ENCODE measurements at regions not wholly inside any gene's neighbourhood (a gene's known extent, or its start where the extent isn't known, plus 50 kb on each side); places are given as distances from the start of the nearest gene placed in this dataset.

GRCh38 chr20:40962733-40963504, 65.7 kb upstream of the TOP1 start (continued):
- TF ChIP-seq ATF6 (CRISPR knock-in tag; conservative IDR thresholded peaks at IDR 0.05) (0 out of 2 replicates have a peak, but pooled peaks have one; percentile 37), PITX1 (CRISPR knock-in tag; IDR thresholded peaks at IDR 0.05) (peak; percentile 78), HBP1 (CRISPR knock-in tag; IDR thresholded peaks at IDR 0.05; ENCODE audit: low read depth) (no peak), SRSF1 (optimal IDR thresholded peaks at IDR 0.05; ENCODE audit: low read depth, low read length) (peak; percentile 76), MAFF (IDR thresholded peaks at IDR 0.05; ENCODE audit: low read depth, low read length) (no peak), SOX6 (IDR thresholded peaks at IDR 0.05) (no peak), SOX6 (CRISPR knock-in tag; IDR thresholded peaks at IDR 0.05) (no peak; the same call in 1 of the 2 replicates), ELF1 (CRISPR knock-in tag; IDR thresholded peaks at IDR 0.05) (peak; percentile 34), CSRNP1 (CRISPR knock-in tag; IDR thresholded peaks at IDR 0.05) (no peak; the same call in 1 of the 2 replicates), USF2 (IDR thresholded peaks at IDR 0.05; ENCODE audit: low read depth, low read length) (no peak), USF2 (CRISPR knock-in tag; IDR thresholded peaks at IDR 0.05; ENCODE audit: borderline replicate concordance) (no peak), PHB2 (IDR thresholded peaks at IDR 0.05; ENCODE audit: partially characterized antibody) (no peak), ZNF329 (CRISPR knock-in tag; IDR thresholded peaks at IDR 0.05; ENCODE audit: low read depth) (no peak), ERF (CRISPR knock-in tag; IDR thresholded peaks at IDR 0.05) (peak; percentile 52; the same call in 1 of the 2 replicates), SMC3 (IDR thresholded peaks at IDR 0.05; ENCODE audit: low read length) (peak; percentile 85), CBX1 (IDR thresholded peaks at IDR 0.05; ENCODE audit: low read depth) (peak; percentile 44), ZNF562 (CRISPR knock-in tag; IDR thresholded peaks at IDR 0.05; ENCODE audit: borderline replicate concordance) (no peak), ZNF572 (CRISPR knock-in tag; IDR thresholded peaks at IDR 0.05) (no peak), ZNF784 (CRISPR knock-in tag; IDR thresholded peaks at IDR 0.05; ENCODE audit: borderline replicate concordance) (no peak), MLX (CRISPR knock-in tag; IDR thresholded peaks at IDR 0.05) (0 out of 2 replicates have a peak, but pooled peaks have one; percentile 13)
